ENCODE measurements at regions not wholly inside any gene's neighbourhood (a gene's known extent, or its start where the extent isn't known, plus 50 kb on each side); places are given as distances from the start of the nearest gene placed in this dataset.
"Not testable (repeated sequence)": the region's sequence is repeated elsewhere in the genome, so short reads cannot be mapped to it uniquely, and the experiment has no call there.

GRCh38 chr15:31725619-31726018 lies 304.7 kb upstream of the CHRNA7 start:
- not testable (repeated sequence) for H3K4me3 ChIP-seq (ENCODE audit: low read depth, low read length); DNase-seq (ENCODE audit: low read depth)

DNA sequence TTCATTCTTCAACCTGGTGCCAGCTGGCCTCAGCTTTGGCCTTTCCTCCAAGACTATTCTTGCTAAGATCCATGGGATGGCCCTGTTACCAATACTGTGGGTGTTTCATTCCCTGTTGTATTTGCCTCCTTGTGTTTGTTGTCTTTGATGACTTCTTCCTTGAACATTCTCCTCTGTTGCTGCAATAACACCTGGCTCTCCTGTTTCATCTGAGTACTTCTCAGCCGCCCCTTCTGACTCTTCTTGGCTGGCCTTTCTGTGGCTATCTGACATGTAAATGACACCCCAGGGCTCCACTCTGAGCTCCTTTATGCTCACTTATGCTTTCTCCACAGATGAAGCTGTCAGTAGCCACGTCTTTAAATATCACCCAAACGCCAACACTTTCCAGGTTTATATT lies 302.7 kb upstream of the CHRNA7 start:
- no peak for DNase-seq (ENCODE audit: low read depth)
- no peak for TF ChIP-seq CTCF (conservative IDR thresholded peaks at IDR 0.05; ENCODE audit: low read depth, low read length)
- no peak overlapping the region for H3K4me3 ChIP-seq (ENCODE audit: low read depth, low read length)

GRCh38 chr15:31732726-31733125 lies 297.6 kb upstream of the CHRNA7 start:
- DNase-seq (ENCODE audit: low read depth) = no peak
- no peak for TF ChIP-seq CTCF (conservative IDR thresholded peaks at IDR 0.05; ENCODE audit: low read depth, low read length)
- H3K4me3 ChIP-seq (ENCODE audit: low read depth, low read length) = no peak overlapping the region

DNA sequence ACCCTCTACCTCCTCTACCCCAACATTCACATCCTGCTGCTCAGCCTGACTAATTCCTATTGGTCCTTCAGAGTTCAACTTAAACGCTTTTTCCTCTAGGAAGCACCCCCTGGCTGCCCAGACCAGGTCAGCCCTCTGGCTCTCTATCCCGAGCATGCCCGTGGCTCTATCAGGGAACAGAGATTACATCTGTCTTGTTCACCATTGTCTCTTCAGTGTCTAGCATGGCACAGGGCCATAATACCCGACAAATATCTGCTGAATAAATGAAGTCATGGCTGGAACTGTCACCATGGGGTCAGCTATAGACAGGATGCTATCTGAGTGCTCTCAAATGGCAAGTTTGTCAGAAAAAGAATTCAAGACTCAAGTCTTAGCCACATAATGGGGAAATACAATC lies 296.9 kb upstream of the CHRNA7 start:
- H3K4me3 ChIP-seq (ENCODE audit: low read depth, low read length) = no peak overlapping the region
- DNase-seq (ENCODE audit: low read depth) = no peak
- no peak for TF ChIP-seq CTCF (conservative IDR thresholded peaks at IDR 0.05; ENCODE audit: low read depth, low read length)

DNA sequence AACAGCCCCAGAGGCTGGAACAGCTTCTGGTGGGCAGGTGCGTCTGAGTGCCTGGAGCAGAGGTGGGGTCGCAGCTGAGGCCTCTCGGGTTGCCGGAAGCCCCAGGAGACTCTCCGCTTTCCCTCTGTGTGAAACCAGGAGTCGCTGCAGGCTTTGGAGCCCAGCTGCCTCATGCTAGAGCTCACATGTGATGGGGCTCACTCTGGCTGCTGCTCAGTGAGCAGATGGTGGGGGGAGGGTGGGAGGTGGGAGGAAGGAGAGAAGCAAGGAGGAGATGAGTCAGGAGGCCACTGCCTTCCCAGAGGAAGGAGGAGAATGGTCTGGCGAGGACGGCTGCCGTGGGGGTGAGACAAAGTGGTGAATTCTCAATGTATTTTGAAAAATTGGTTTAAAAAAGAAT lies 290.1 kb upstream of the CHRNA7 start:
- no peak for DNase-seq (ENCODE audit: low read depth)
- TF ChIP-seq CTCF (conservative IDR thresholded peaks at IDR 0.05; ENCODE audit: low read depth, low read length) = no peak
- no peak overlapping the region for H3K4me3 ChIP-seq (ENCODE audit: low read depth, low read length)

DNA sequence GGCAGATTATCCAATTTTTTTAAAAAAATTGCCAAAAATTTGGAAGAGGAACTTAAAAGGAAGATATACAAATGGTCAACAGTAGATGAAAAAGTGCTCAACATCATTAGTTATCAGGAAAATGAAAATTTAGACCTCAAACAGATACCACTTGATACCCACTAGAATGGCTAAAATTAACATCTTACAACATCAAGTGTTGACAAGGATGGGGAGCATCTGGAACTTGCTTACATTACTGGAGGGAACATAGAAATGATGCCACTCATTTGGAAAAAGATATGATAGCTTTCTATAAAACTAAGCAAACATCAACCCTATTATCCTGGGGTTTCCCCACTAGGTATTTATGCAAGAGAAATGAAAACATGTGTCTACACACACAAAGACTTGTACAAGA lies 284.5 kb upstream of the CHRNA7 start:
- H3K4me3 ChIP-seq (ENCODE audit: low read depth, low read length) = no peak overlapping the region
- no peak for TF ChIP-seq CTCF (conservative IDR thresholded peaks at IDR 0.05; ENCODE audit: low read depth, low read length)
- DNase-seq (ENCODE audit: low read depth) = no peak

DNA sequence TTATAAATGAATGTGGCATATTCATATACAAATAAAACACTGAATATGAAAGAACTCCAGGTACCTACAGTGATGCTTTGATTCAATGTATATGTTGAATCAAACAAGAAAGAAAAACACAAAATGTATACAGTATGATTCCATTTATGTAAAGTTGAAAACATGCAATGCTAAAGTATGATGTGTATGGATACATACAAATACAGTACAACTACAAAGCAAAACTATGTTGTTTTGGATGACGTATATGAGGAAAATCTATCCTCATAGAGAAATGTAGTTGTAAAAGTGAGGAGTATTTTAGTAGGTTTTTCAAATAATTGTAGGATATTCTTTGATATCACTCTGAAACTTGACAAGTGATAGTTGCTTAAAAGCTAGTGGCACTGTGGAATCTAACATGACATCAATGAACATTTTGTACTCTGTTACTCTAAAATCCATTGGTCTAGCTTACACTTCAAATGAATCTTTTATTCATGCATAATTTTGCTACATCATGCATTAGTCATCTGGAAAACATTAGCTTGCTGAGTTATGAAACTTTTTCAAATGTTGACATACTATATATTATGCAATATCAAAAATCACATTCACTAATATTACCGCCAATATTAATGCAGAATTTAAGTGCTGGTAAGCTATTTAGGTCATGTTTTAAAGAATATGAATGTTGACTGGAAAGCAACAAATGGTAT lies 278.1 kb upstream of the CHRNA7 start:
- no peak for TF ChIP-seq CTCF (conservative IDR thresholded peaks at IDR 0.05; ENCODE audit: low read depth, low read length)
- H3K4me3 ChIP-seq (ENCODE audit: low read depth, low read length) = no peak overlapping the region
- no peak for DNase-seq (ENCODE audit: low read depth)
